Spleen (tissue), 7 donors: ENCODE measurements at regions not wholly inside any gene's neighbourhood (a gene's known extent, or its start where the extent isn't known, plus 50 kb on each side); places are given as distances from the start of the nearest gene placed in this dataset.

Source experiments
- POLR2A ChIP-seq, 3 donors: fragments of 450-650 bp; IDR thresholded peaks; one replicate each; pipeline ENCODE4 v1.5.1; 2017; ENCODE audit warnings: antibody characterized with exemption in 3 of 3, mild to moderate bottlenecking in 1 of 3
- TF ChIP-seq, protein P1 (sequence below), 11 experiments: fragments of 200-600 bp in 7 of 11; fragments of 450-650 bp in 4 of 11; sonication (generic) in 4 of 11; IDR thresholded peaks in 8 of 11; conservative IDR thresholded peaks in 3 of 11; 1 replicate in 7 of 11; 2 replicates in 4 of 11; pipeline versions ENCODE4 v1.4.0 to v1.8.0; 2016 to 2021; ENCODE audit warnings: antibody characterized with exemption in 11 of 11, inconsistent platforms in 4 of 11, mild to moderate bottlenecking in 1 of 11
- donor health status: DM: no; HTN: no; CAD: no; lungs with moderate emphysema.
- donor health status: DM: no; HTN: no; CAD: no.
- donor health status: DM: no; HTN: no; CAD: no.

- TF ChIP-seq, protein P1, sequence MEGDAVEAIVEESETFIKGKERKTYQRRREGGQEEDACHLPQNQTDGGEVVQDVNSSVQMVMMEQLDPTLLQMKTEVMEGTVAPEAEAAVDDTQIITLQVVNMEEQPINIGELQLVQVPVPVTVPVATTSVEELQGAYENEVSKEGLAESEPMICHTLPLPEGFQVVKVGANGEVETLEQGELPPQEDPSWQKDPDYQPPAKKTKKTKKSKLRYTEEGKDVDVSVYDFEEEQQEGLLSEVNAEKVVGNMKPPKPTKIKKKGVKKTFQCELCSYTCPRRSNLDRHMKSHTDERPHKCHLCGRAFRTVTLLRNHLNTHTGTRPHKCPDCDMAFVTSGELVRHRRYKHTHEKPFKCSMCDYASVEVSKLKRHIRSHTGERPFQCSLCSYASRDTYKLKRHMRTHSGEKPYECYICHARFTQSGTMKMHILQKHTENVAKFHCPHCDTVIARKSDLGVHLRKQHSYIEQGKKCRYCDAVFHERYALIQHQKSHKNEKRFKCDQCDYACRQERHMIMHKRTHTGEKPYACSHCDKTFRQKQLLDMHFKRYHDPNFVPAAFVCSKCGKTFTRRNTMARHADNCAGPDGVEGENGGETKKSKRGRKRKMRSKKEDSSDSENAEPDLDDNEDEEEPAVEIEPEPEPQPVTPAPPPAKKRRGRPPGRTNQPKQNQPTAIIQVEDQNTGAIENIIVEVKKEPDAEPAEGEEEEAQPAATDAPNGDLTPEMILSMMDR (IDR thresholded peaks at IDR 0.05 in 8 of 11, conservative IDR thresholded peaks at IDR 0.05 in 3 of 11) = no peak
- TF ChIP-seq POLR2A (IDR thresholded peaks at IDR 0.05) = no peak
Measured at GRCh38 chr3:182325213-182325950, 467.9 kb upstream of the ATP11B start.
